ENCODE measurements at regions not wholly inside any gene's neighbourhood (a gene's known extent, or its start where the extent isn't known, plus 50 kb on each side); places are given as distances from the start of the nearest gene placed in this dataset.

DNA sequence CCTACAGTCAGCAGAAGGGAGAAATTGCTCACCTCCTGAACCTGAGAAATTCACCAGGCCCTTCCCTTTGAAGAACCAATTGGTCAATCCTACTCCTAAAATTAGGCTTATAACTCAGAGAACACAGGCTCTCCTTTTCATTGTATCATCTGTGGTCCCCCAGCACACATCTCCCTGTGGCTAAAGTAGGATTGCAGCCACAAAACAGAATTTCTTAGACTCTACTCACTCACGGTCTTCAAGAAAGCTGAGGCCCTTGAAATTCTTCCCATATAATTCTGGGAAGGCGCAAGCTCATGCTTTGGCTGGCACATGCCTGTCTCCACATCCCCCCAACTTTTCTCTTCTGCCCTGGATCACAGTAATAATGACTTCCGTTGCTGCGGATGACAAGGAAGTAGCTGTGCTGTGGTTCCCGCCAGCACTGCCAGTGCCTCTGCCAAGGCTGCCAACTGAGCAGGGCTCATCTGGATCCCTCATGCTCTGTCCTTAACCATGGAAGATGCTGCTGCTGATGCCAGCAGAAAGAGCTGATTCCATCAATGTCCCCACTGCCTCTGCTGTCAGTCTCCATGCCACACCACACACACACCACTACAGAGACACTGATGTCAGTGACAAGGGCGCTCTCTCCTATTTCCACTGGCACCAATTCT is 200.6 kb upstream of the POU2AF2 start:
- no peak for DNase-seq (ENCODE audit: low read depth in 1 of 2, low spot score in 1 of 2)

- DNase-seq (ENCODE audit: low read depth in 1 of 2, low spot score in 1 of 2) = no peak
Measured at GRCh38 chr11:111039982-111040381, 205.5 kb upstream of the POU2AF2 start.

GRCh38 chr11:111035746-111036145 is 209.8 kb upstream of the POU2AF2 start:
- no peak for DNase-seq (ENCODE audit: low read depth in 1 of 2, low spot score in 1 of 2)

GRCh38 chr11:111026241-111026640 is 219.3 kb upstream of the POU2AF2 start:
- no peak for DNase-seq (ENCODE audit: low read depth in 1 of 2, low spot score in 1 of 2)

- DNase-seq (ENCODE audit: low read depth in 1 of 2, low spot score in 1 of 2) = no peak
Measured at GRCh38 chr11:111021131-111021530, 224.4 kb upstream of the POU2AF2 start.

- no peak for DNase-seq (ENCODE audit: low read depth in 1 of 2, low spot score in 1 of 2)
Measured at GRCh38 chr11:111019871-111020670, 225.5 kb upstream of the POU2AF2 start.

GRCh38 chr11:111019451-111019850 is 226.1 kb upstream of the POU2AF2 start:
- no peak for DNase-seq (ENCODE audit: low read depth in 1 of 2, low spot score in 1 of 2)

GRCh38 chr11:111018566-111018965 is 227.0 kb upstream of the POU2AF2 start:
- no peak for DNase-seq (ENCODE audit: low read depth in 1 of 2, low spot score in 1 of 2)

- DNase-seq (ENCODE audit: low read depth in 1 of 2, low spot score in 1 of 2) = no peak
Measured at GRCh38 chr11:111012491-111012890, 233.0 kb upstream of the POU2AF2 start.

GRCh38 chr11:111011275-111011594 is 234.3 kb upstream of the POU2AF2 start:
- DNase-seq (ENCODE audit: low read depth in 1 of 2, low spot score in 1 of 2) = no peak

DNA sequence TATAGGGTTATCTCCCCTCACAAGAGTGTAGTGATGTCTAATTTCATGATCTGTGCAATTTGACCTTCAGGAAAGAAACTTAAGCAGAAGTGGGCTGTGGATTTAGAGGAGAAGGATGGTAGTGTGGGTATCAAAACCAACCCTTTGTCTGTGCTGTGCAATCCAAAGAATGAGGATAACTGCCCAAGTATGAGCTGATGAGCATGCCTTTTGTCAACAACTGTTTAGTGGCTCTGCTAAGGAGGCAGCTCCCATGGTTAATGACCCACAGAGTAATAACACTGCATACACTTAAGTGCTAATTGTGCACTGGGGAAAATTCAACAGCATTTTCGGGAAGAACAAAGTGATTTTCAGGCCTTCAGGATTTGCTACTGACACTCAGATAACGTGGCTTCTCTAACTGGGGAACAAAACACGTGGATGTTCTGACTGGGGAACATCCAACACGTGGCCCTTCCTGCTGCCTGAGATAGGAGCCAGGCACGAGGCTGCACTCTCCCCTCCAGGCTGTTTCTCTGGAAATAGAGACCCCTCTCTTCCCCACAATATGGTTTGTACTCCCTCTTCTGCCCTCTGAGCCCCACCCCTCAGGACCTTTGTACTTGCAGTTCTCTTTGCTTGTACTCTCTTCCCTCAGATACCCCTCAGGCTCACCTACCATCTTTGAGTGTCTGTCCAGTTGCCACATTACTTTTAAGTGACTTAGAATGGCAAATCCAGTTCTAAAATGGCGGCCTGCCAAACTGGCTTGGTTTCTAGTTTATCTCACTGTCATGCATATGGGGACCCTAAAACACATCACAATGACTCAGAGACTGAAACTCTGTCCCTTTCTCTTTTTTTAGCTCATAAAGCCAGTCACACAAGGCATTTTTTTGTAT is 234.9 kb upstream of the POU2AF2 start:
- no peak for DNase-seq (ENCODE audit: low read depth in 1 of 2, low spot score in 1 of 2)

DNA sequence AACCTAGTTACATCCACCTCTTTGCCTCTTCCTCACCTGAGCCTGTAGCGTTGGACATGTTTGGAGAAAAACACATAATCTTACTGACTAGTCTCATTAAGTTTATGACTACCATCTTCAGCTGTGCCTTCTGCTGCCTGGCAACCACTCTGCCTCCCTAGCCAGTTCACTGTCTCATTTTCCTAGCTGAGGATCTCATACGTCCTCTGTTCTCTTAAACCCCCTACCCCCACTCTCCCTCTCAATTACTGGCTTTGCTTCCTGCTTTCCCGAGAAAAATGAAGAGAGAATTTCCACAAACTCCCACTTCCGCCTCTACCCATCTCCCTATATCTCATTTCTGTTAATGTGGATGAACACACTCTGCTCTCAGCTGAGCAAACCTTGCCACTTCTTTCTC is 239.3 kb upstream of the POU2AF2 start:
- no peak for DNase-seq (ENCODE audit: low read depth in 1 of 2, low spot score in 1 of 2)

GRCh38 chr11:111001986-111002611 is 243.4 kb upstream of the POU2AF2 start:
- DNase-seq (ENCODE audit: low read depth in 1 of 2, low spot score in 1 of 2) = no peak

GRCh38 chr11:111001081-111001430 is 244.5 kb upstream of the POU2AF2 start:
- no peak for DNase-seq (ENCODE audit: low read depth in 1 of 2, low spot score in 1 of 2)

- no peak for DNase-seq (ENCODE audit: low read depth in 1 of 2, low spot score in 1 of 2)
Measured at GRCh38 chr11:111000400-111001080, 245.0 kb upstream of the POU2AF2 start.

DNA sequence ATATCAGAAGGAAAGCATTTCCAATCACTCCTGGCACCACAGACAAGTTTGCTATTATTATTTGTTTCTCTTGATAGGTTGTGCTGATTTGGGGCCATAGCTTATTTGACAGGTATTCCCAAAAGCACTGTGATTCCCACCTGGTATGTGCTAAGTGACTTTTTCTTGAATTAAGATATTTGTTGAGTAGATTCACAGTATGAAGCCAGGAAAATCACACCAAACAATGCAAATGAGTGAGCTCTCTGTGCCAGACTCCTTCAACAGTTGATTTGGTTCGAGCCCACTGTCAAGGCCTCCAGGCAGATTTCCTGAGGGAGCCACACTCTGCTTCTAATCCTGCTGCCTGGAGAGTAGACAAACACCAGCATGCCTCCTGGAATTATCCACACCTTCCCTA is 253.0 kb upstream of the POU2AF2 start:
- no peak for DNase-seq (ENCODE audit: low read depth in 1 of 2, low spot score in 1 of 2)

DNA sequence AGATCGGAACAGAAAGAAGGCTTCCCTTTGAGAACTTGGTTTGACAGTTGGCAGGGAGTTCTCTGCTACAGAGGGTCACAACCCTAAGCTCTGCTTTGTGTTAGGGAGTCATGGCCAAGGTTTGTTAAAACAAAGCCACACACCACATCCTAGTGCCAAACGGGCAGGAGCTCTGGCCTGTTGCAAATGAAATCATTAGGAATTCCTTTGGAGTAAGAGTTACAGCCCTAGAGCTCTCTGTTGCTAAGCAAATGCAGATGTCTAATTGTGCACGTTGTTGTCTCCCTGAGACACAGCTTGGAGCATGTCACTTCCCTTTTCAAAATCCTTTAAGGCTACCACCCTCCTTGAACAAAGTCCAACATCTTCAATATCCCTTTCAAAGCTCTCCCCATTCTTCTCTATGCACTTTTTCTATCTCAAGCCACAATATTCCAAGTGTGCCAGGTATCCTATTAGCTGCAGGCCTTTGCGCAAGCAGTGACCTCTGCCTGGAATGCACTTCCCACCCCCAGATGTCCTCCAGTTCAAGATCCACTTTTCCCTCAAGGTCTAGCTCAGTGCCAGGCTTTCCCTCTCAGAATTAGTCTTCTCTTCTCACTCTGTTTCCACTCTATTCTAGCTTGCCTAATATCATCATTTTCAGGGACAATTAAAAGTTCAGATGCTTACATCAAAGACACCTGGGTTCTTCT is 253.7 kb upstream of the POU2AF2 start:
- no peak for DNase-seq (ENCODE audit: low read depth in 1 of 2, low spot score in 1 of 2)

- no peak for DNase-seq (ENCODE audit: low read depth in 1 of 2, low spot score in 1 of 2)
Measured at GRCh38 chr11:110990311-110990710, 255.2 kb upstream of the POU2AF2 start.

GRCh38 chr11:110989428-110990133 is 255.9 kb upstream of the POU2AF2 start:
- no peak for DNase-seq (ENCODE audit: low read depth in 1 of 2, low spot score in 1 of 2)

- DNase-seq (ENCODE audit: low read depth in 1 of 2, low spot score in 1 of 2) = no peak
Measured at GRCh38 chr11:110988671-110989070, 256.9 kb upstream of the POU2AF2 start.

Data from activated CD4-positive, alpha-beta T cell treated with anti-CD3 and anti-CD28 coated beads, Interleukin-2, amount 50 U/mL, for 24 hours (primary cell).